ENCODE measurements at regions not wholly inside any gene's neighbourhood (a gene's known extent, or its start where the extent isn't known, plus 50 kb on each side); places are given as distances from the start of the nearest gene placed in this dataset.

- Histone ChIP-seq H4K20me1 (ENCODE audit: control insufficient read depth, insufficient read depth, insufficient read length) (no peaks in the 10 kb centered on the region), H3K4me2 (ENCODE audit: insufficient read depth, insufficient read length, low read length) (no peak overlapping the region), H3K27ac (ENCODE audit: insufficient read length, low read depth, low read length) (no peak overlapping the region), H3K14ac (ENCODE audit: insufficient read depth, low read length) (no peak overlapping the region), H2AFZ (ENCODE audit: low read length) (no peak overlapping the region), H4K91ac (ENCODE audit: insufficient read length, low read depth, low read length) (no peak overlapping the region), H3K4ac (ENCODE audit: low read depth, low read length) (no peak overlapping the region), H2BK20ac (ENCODE audit: low read depth, low read length, poor library complexity, severe bottlenecking) (no peak overlapping the region), H3K79me1 (ENCODE audit: insufficient read depth, low read depth, low read length, poor library complexity, severe bottlenecking) (no peaks in the 10 kb centered on the region), H3K9me3 (ENCODE audit: control insufficient read depth, low read depth, low read length) (no peaks in the 10 kb centered on the region), H2BK15ac (ENCODE audit: low read depth, low read length) (no peak overlapping the region), H3K23me2 (ENCODE audit: insufficient read length, low read depth, low read length, poor library complexity, severe bottlenecking) (no peaks in the 10 kb centered on the region), H3K27me3 (ENCODE audit: insufficient read depth, low read length) (no peaks in the 10 kb centered on the region), H2AK5ac (ENCODE audit: insufficient read length, low read length) (no peak overlapping the region), H4K5ac (ENCODE audit: insufficient read length, low read depth, low read length) (no peak overlapping the region), H3K4me1 (ENCODE audit: insufficient read depth, low read length) (no peaks in the 10 kb centered on the region), H3K79me2 (ENCODE audit: insufficient read depth, low read length) (no peaks in the 10 kb centered on the region), H3K23ac (ENCODE audit: insufficient read length, low read depth, low read length) (no peak overlapping the region), H4K8ac (replicated peaks; ENCODE audit: insufficient read length, low read depth, low read length) (no peak overlapping the region), H2BK5ac (ENCODE audit: insufficient read length, low read length) (no peak overlapping the region), H2BK12ac (ENCODE audit: insufficient read length, low read depth, low read length) (no peak overlapping the region), H3K18ac (ENCODE audit: insufficient read length, low read depth, low read length) (no peak overlapping the region), H3K9ac (ENCODE audit: extremely low read depth, insufficient read length, low read length) (no peak overlapping the region), H3T11ph (ENCODE audit: low read length) (no peak overlapping the region), H2BK120ac (ENCODE audit: low read depth, low read length, poor library complexity, severe bottlenecking) (no peak overlapping the region), H3K56ac (ENCODE audit: insufficient read length, low read depth, low read length) (no peak overlapping the region)
- peaks cover 0 to 9% of the 10 kb centered on the region in 2 experiments; a peak in 3 of 5 replicates for H3K9me3 Mint-ChIP-seq
- no peak for TF ChIP-seq CTCF (conservative IDR thresholded peaks at IDR 0.05)
- no CpG with 5 or more reads among the region's 9 CpGs for WGBS (ENCODE audit: extremely low coverage, insufficient read length, low lambda C conversion rate)
- peaks cover 0 to 2% (median 0%) of the 10 kb centered on the region in 3 experiments; a peak in 3 of 7 replicates for H3K36me3 Mint-ChIP-seq (ENCODE audit: insufficient read depth in 1 of 3, low read depth in 3 of 3)
- DNase-seq = no peak
- no peaks in the 10 kb centered on the region for H3K4me1 Mint-ChIP-seq
- no peak overlapping the region for H3K27ac Mint-ChIP-seq
- H3K27me3 Mint-ChIP-seq (ENCODE audit: low read depth) = peaks cover 4% of the 10 kb centered on the region
- H3K4me3 Mint-ChIP-seq = no peak overlapping the region
Observed at GRCh38 chr10:124214610-124215375, 121.4 kb upstream of the CHST15 start.
